ENCODE measurements at regions not wholly inside any gene's neighbourhood (a gene's known extent, or its start where the extent isn't known, plus 50 kb on each side); places are given as distances from the start of the nearest gene placed in this dataset.

DNA sequence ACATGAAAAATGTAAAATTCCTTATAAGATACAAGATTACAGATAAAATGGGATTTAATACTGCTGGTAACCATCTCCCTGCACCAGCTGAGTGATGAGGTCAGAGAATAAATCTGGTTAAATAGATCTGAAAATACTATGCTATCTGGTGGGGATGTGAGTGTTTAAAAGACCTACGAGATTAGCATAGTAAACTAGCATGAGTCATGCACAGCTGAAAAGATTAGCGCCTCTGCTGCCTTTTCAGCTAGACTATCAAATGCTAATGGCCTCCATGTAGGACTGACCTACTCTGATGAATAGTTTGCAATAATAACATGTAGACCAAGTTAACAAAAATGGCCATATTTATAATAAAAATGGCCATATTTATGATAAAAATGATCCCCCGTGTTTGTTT, 553.3 kb downstream of the C6orf118 start:
- Histone ChIP-seq H3K27me3 (no peaks in the 10 kb centered on the region), H3K9me3 (peaks cover 0 to 6% of the 10 kb centered on the region in 2 donors), H3K4me1 (no peaks in the 10 kb centered on the region), H3K27ac (no peak overlapping the region), H3K4me3 (no peak overlapping the region), H3K36me3 (no peaks in the 10 kb centered on the region)
- TF ChIP-seq, protein P1, sequence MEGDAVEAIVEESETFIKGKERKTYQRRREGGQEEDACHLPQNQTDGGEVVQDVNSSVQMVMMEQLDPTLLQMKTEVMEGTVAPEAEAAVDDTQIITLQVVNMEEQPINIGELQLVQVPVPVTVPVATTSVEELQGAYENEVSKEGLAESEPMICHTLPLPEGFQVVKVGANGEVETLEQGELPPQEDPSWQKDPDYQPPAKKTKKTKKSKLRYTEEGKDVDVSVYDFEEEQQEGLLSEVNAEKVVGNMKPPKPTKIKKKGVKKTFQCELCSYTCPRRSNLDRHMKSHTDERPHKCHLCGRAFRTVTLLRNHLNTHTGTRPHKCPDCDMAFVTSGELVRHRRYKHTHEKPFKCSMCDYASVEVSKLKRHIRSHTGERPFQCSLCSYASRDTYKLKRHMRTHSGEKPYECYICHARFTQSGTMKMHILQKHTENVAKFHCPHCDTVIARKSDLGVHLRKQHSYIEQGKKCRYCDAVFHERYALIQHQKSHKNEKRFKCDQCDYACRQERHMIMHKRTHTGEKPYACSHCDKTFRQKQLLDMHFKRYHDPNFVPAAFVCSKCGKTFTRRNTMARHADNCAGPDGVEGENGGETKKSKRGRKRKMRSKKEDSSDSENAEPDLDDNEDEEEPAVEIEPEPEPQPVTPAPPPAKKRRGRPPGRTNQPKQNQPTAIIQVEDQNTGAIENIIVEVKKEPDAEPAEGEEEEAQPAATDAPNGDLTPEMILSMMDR (IDR thresholded peaks at IDR 0.05) = no peak
- no peak for TF ChIP-seq POLR2A (IDR thresholded peaks at IDR 0.05)
- no peak for TF ChIP-seq EP300 (IDR thresholded peaks at IDR 0.05; ENCODE audit: low read depth)
- TF ChIP-seq POLR2AphosphoS5 (IDR thresholded peaks at IDR 0.05) = no peak
- intact Hi-C loops (cut with DNase I; ENCODE audit: low total_unique reads) = no loop called here
- in situ Hi-C loops (cut with MboI; ENCODE audit: low pct_ligation_motif_present in 1 of 4, low pct_unique_long_range_greater_than_20kb in 1 of 4, low sequenced_read_pairs in 3 of 4) = no loop called here
- DNase-seq = no peak
- 80 to 83% methylated on average over 2 to 3 of the region's 3 CpGs for WGBS, 2 donors (ENCODE audit: low coverage in 1 of 2)

DNA sequence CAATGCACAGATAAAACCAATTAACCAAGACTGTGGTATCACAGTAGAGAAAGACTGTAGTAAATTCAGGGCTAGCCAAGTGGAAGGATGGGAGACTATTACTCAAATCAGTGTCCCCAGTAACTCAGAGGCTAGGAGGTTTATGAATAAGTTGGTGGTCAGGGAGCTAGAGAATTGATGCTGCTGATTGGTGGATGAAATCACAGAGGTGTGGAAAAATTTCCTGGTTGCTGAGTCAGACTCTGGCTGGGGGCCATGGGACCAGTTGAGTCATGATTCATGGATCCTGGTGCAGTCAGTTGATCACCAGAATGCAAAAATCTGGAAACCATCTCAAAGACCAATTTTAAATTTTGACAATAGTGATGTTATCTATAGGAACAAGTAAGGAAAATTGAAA, 555.9 kb downstream of the C6orf118 start:
- Histone ChIP-seq H3K4me1 (no peaks in the 10 kb centered on the region), H3K27me3 (no peaks in the 10 kb centered on the region), H3K9me3 (no peaks in the 10 kb centered on the region), H3K27ac (no peak overlapping the region), H3K36me3 (no peaks in the 10 kb centered on the region), H3K4me3 (no peak overlapping the region)
- intact Hi-C loops (cut with DNase I; ENCODE audit: low total_unique reads) = no loop called here
- DNase-seq = no peak
- TF ChIP-seq POLR2A (IDR thresholded peaks at IDR 0.05) = no peak
- no peak for TF ChIP-seq POLR2AphosphoS5 (IDR thresholded peaks at IDR 0.05)
- no peak for TF ChIP-seq EP300 (IDR thresholded peaks at IDR 0.05; ENCODE audit: low read depth)
- TF ChIP-seq, protein P1 (IDR thresholded peaks at IDR 0.05) = no peak
- in situ Hi-C loops (cut with MboI; ENCODE audit: low pct_ligation_motif_present in 1 of 4, low pct_unique_long_range_greater_than_20kb in 1 of 4, low sequenced_read_pairs in 3 of 4) = no loop called here

DNA sequence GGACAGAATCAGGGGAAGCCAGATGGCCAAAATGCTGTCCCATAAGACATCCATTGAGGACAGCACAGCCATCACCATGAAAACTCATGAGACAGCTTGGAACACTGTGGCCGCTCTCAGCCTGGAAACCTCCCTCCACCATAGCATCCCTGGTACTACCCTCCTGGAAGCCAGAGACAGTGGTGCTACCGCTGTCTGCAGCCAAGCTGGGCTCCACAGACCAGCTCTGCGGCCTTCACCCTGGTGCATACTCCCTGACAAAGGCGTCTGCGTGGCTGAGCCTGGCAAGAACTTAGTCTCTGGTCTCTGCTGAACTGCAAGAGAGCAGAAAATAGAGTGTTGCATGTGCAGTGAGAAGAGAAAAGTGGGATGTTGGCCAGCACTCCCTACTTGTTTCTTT, 558.0 kb downstream of the C6orf118 start:
- intact Hi-C loops (cut with DNase I; ENCODE audit: low total_unique reads) (no loop called here), in situ Hi-C loops (cut with MboI; ENCODE audit: low pct_ligation_motif_present in 1 of 4, low pct_unique_long_range_greater_than_20kb in 1 of 4, low sequenced_read_pairs in 3 of 4) (no loop called here)
- Histone ChIP-seq H3K36me3 (no peaks in the 10 kb centered on the region), H3K4me1 (no peaks in the 10 kb centered on the region), H3K4me3 (no peak overlapping the region), H3K9me3 (no peaks in the 10 kb centered on the region), H3K27me3 (no peaks in the 10 kb centered on the region), H3K27ac (no peak overlapping the region)
- 82 to 93% methylated on average over 2 to 5 of the region's 5 CpGs for WGBS, 2 donors (ENCODE audit: low coverage in 1 of 2)
- TF ChIP-seq POLR2AphosphoS5 (IDR thresholded peaks at IDR 0.05) (no peak), POLR2A (IDR thresholded peaks at IDR 0.05) (no peak), EP300 (IDR thresholded peaks at IDR 0.05; ENCODE audit: low read depth) (no peak)
- TF ChIP-seq, protein P1 (IDR thresholded peaks at IDR 0.05) = no peak
- no peak for DNase-seq

DNA sequence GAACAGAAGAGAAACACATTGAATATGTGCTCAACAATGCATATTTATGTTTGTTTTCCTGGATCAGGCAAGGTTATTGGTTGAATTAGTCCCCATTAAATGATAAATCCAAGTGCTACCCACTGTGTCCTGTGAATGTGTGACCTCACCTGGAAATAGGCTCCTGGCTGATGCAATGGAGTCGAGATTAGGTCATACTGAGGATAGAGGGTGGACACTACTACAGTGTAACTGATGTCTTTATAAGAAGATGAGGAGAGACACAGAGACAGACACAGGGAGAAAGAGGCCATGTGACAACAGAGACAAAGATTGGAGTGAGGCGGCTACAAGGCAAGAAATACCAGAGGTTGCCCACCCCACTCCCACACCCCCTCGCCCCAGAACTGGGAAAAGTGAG, 559.3 kb downstream of the C6orf118 start:
- no peak for TF ChIP-seq POLR2AphosphoS5 (IDR thresholded peaks at IDR 0.05)
- TF ChIP-seq, protein P1 (IDR thresholded peaks at IDR 0.05) = no peak
- no peak for TF ChIP-seq POLR2A (IDR thresholded peaks at IDR 0.05)
- no peak for TF ChIP-seq EP300 (IDR thresholded peaks at IDR 0.05; ENCODE audit: low read depth)
- no peaks in the 10 kb centered on the region for H3K4me1 ChIP-seq
- H3K9me3 ChIP-seq = no peaks in the 10 kb centered on the region
- H3K36me3 ChIP-seq = no peaks in the 10 kb centered on the region
- in situ Hi-C loops (cut with MboI; ENCODE audit: low pct_ligation_motif_present in 1 of 4, low pct_unique_long_range_greater_than_20kb in 1 of 4, low sequenced_read_pairs in 3 of 4) = no loop called here
- no peak for DNase-seq
- no peak overlapping the region for H3K4me3 ChIP-seq
- intact Hi-C loops (cut with DNase I; ENCODE audit: low total_unique reads) = no loop called here
- WGBS, 2 donors (ENCODE audit: low coverage in 1 of 2) = 15 to 50% methylated on average over 1 to 3 of the region's 3 CpGs
- H3K27me3 ChIP-seq = no peaks in the 10 kb centered on the region
- H3K27ac ChIP-seq = peak overlapping the region in 1 of 4 donors; percentile 4
